PC-9 (cell line): ENCODE measurements at regions not wholly inside any gene's neighbourhood (a gene's known extent, or its start where the extent isn't known, plus 50 kb on each side); places are given as distances from the start of the nearest gene placed in this dataset.
"Not testable (repeated sequence)": the region's sequence is repeated elsewhere in the genome, so short reads cannot be mapped to it uniquely, and the experiment has no call there.

Experiments used
- BruUV-seq: library from RNA; stranded (reverse); fragments of 400-500 nt; replicated peaks from 2 replicates; lab custom pipeline; 2021; lab: Mats Ljungman, UMichigan
- CTCF ChIA-PET: fragments of 300-600 bp; sonication (Branson Sonifier 250); formaldehyde crosslinking; loops from one replicate; lab custom pipeline; 2022; ENCODE audit warnings: antibody characterized with exemption; lab: Charles Lee
- POLR2A ChIA-PET: fragments of 300-600 bp; sonication (Branson Sonifier 250); formaldehyde crosslinking; loops from one replicate; lab custom pipeline; 2022; ENCODE audit warnings: antibody characterized with exemption; ENCODE audit not compliant: unreplicated experiment; lab: Charles Lee
- DNase-seq, 2 experiments: peaks; one replicate each; pipeline versions ENCODE4 v3.0.0 to v3.0.0-alpha.2; 2015 to 2022; ENCODE audit warnings: mixed read lengths in 1 of 2
- H2AFZ ChIP-seq: fragments of 200-600 bp; sonication (generic); 2 replicates; pipeline ENCODE4 v1.8.1; 2017; ENCODE audit warnings: antibody characterized with exemption
- H3F3A ChIP-seq: fragments of 200-600 bp; sonication (generic); 2 replicates; pipeline ENCODE4 v1.8.1; 2017; ENCODE audit warnings: antibody characterized with exemption, mild to moderate bottlenecking, low read depth; ENCODE audit not compliant: insufficient read depth
- H3K27ac ChIP-seq: fragments of 200-600 bp; sonication (generic); 2 replicates; pipeline ENCODE4 v1.6.1; 2016; ENCODE audit warnings: mixed run types
- H3K27me3 ChIP-seq: fragments of 200-600 bp; sonication (generic); 2 replicates; pipeline ENCODE4 v1.6.1; 2016; ENCODE audit warnings: low read depth, mixed run types; ENCODE audit not compliant: insufficient read depth
- H3K36me3 ChIP-seq: fragments of 200-600 bp; sonication (generic); 2 replicates; pipeline ENCODE4 v1.6.1; 2016; ENCODE audit warnings: low read depth, mixed run types
- H3K4me1 ChIP-seq: fragments of 200-600 bp; sonication (generic); replicated peaks from 2 replicates; pipeline ENCODE4 v1.6.1; 2016; ENCODE audit warnings: mixed run types; ENCODE audit not compliant: insufficient read depth
- H3K4me2 ChIP-seq: fragments of 200-600 bp; sonication (generic); 2 replicates; pipeline ENCODE4 v1.6.1; 2017; ENCODE audit warnings: mixed run types
- H3K4me3 ChIP-seq: fragments of 200-600 bp; sonication (generic); 2 replicates; pipeline ENCODE4 v1.6.1; 2016; ENCODE audit warnings: mixed run types
- H3K79me2 ChIP-seq: fragments of 200-600 bp; sonication (generic); 2 replicates; pipeline ENCODE4 v1.6.1; 2017; ENCODE audit warnings: low read depth, mixed run types
- H3K9me2 ChIP-seq: fragments of 200-600 bp; sonication (generic); 2 replicates; pipeline ENCODE4 v1.8.1; 2017; ENCODE audit warnings: mild to moderate bottlenecking; ENCODE audit not compliant: insufficient read depth
- H3K9me3 ChIP-seq: fragments of 200-600 bp; sonication (generic); 2 replicates; pipeline ENCODE4 v1.8.1; 2016; ENCODE audit warnings: low read depth; ENCODE audit not compliant: insufficient read depth
- H4K20me1 ChIP-seq: fragments of 200-600 bp; sonication (generic); 2 replicates; pipeline ENCODE4 v1.8.1; 2017; ENCODE audit not compliant: insufficient read depth
- CTCF ChIP-seq: fragments of 200-600 bp; sonication (generic); conservative IDR thresholded peaks from 2 replicates; pipeline ENCODE4 v1.6.1; 2017; ENCODE audit warnings: mixed run types, antibody characterized with exemption, mild to moderate bottlenecking, moderate library complexity
- intact Hi-C: fragments of 100-400 bp; cut with micrococcal nuclease; formaldehyde crosslinking; loops from one replicate; pipeline ENCODE4 v1.10.0; 2022; ENCODE audit not compliant: unreplicated experiment

- H3K27ac ChIP-seq, CTCF ChIA-PET, H3K79me2 ChIP-seq, H2AFZ ChIP-seq, H3K4me2 ChIP-seq, H3K9me2 ChIP-seq, DNase-seq, H3K36me3 ChIP-seq, H3K4me1 ChIP-seq, H4K20me1 ChIP-seq, POLR2A ChIA-PET, intact Hi-C loops, H3K27me3 ChIP-seq, BruUV-seq, H3K4me3 ChIP-seq, H3K9me3 ChIP-seq, H3F3A ChIP-seq: not testable (repeated sequence)
These were observed 1742.8 kb upstream of the DEFB115 start for GRCh38 chr20:29514634-29515033.

GRCh38 chr20:29516847-29517246 is 1740.6 kb upstream of the DEFB115 start:
- intact Hi-C loops, H2AFZ ChIP-seq, CTCF ChIA-PET, H3K4me1 ChIP-seq, H3K79me2 ChIP-seq, POLR2A ChIA-PET, H3F3A ChIP-seq, H3K27ac ChIP-seq, H3K9me3 ChIP-seq, H3K4me3 ChIP-seq, H3K27me3 ChIP-seq, H3K4me2 ChIP-seq, H3K36me3 ChIP-seq, H3K9me2 ChIP-seq, BruUV-seq, DNase-seq, H4K20me1 ChIP-seq: not testable (repeated sequence)

GRCh38 chr20:29519610-29520241 is 1737.7 kb upstream of the DEFB115 start:
- H3K27me3 ChIP-seq, intact Hi-C loops, H3K4me2 ChIP-seq, H4K20me1 ChIP-seq, H3K9me3 ChIP-seq, H3F3A ChIP-seq, H3K79me2 ChIP-seq, H3K27ac ChIP-seq, H3K9me2 ChIP-seq, H3K4me1 ChIP-seq, POLR2A ChIA-PET, H3K4me3 ChIP-seq, BruUV-seq, H2AFZ ChIP-seq, H3K36me3 ChIP-seq: not testable (repeated sequence)
- TF ChIP-seq CTCF: peak; percentile 81
- peak in 1 of 2 experiments; percentile 35 for DNase-seq
- CTCF ChIA-PET: interaction anchor here (0.6 kb wide), 1 partner anchor 1943 kb away, joined by 9 read pairs; no protein-coding TSS in a partner anchor

- H3K9me2 ChIP-seq, BruUV-seq, H3F3A ChIP-seq, H4K20me1 ChIP-seq, H3K4me1 ChIP-seq, H3K27ac ChIP-seq, CTCF ChIA-PET, H3K27me3 ChIP-seq, H3K4me2 ChIP-seq, POLR2A ChIA-PET, H3K79me2 ChIP-seq, H3K9me3 ChIP-seq, H3K36me3 ChIP-seq, H3K4me3 ChIP-seq, H2AFZ ChIP-seq: not testable (repeated sequence)
- DNase-seq: peak in 1 of 2 experiments; percentile 13
- intact Hi-C loops: loop anchor here (5.0 kb wide), 2 partner anchors 1729 to 1779 kb away; no protein-coding TSS in a partner anchor
- peak; percentile 73 for TF ChIP-seq CTCF
These were observed 1723.8 kb upstream of the DEFB115 start for GRCh38 chr20:29533566-29534177.

- POLR2A ChIA-PET, H3K9me3 ChIP-seq, H3K4me2 ChIP-seq, H3F3A ChIP-seq, DNase-seq, BruUV-seq, H3K4me3 ChIP-seq, H3K9me2 ChIP-seq, H2AFZ ChIP-seq, H3K4me1 ChIP-seq, H4K20me1 ChIP-seq, H3K36me3 ChIP-seq, H3K27ac ChIP-seq, CTCF ChIA-PET, H3K79me2 ChIP-seq, intact Hi-C loops, H3K27me3 ChIP-seq: not testable (repeated sequence)
These were observed 1690.4 kb upstream of the DEFB115 start for GRCh38 chr20:29566901-29567635.

GRCh38 chr20:29567671-29568070 is 1689.8 kb upstream of the DEFB115 start:
- intact Hi-C loops, H3F3A ChIP-seq, H3K4me3 ChIP-seq, H4K20me1 ChIP-seq, H3K4me1 ChIP-seq, H3K79me2 ChIP-seq, CTCF ChIA-PET, H3K4me2 ChIP-seq, BruUV-seq, H3K9me3 ChIP-seq, POLR2A ChIA-PET, DNase-seq, H3K27ac ChIP-seq, H3K27me3 ChIP-seq, H3K9me2 ChIP-seq, H3K36me3 ChIP-seq, H2AFZ ChIP-seq: not testable (repeated sequence)
